GM12865 (cell line): ENCODE measurements at regions not wholly inside any gene's neighbourhood (a gene's known extent, or its start where the extent isn't known, plus 50 kb on each side); places are given as distances from the start of the nearest gene placed in this dataset.

Experiments used
- DNase-seq: peaks from one replicate; pipeline ENCODE4 v3.0.0; 2010; ENCODE audit warnings: low read depth
- H3K4me3 ChIP-seq: 2 replicates; pipeline ENCODE4 v1.5.1; 2011; ENCODE audit warnings: mild to moderate bottlenecking, low read depth, low read length, control low read depth
- TF ChIP-seq, protein P1 (sequence below): IDR thresholded peaks from 2 replicates; pipeline ENCODE4 v1.5.1; 2011; ENCODE audit warnings: low read length, control low read depth, low read depth, inconsistent platforms; ENCODE audit not compliant: insufficient read depth; ENCODE audit errors: missing control alignments

GRCh38 chr2:217386041-217386440 is 526.2 kb upstream of the TNP1 start:
- TF ChIP-seq, protein P1, sequence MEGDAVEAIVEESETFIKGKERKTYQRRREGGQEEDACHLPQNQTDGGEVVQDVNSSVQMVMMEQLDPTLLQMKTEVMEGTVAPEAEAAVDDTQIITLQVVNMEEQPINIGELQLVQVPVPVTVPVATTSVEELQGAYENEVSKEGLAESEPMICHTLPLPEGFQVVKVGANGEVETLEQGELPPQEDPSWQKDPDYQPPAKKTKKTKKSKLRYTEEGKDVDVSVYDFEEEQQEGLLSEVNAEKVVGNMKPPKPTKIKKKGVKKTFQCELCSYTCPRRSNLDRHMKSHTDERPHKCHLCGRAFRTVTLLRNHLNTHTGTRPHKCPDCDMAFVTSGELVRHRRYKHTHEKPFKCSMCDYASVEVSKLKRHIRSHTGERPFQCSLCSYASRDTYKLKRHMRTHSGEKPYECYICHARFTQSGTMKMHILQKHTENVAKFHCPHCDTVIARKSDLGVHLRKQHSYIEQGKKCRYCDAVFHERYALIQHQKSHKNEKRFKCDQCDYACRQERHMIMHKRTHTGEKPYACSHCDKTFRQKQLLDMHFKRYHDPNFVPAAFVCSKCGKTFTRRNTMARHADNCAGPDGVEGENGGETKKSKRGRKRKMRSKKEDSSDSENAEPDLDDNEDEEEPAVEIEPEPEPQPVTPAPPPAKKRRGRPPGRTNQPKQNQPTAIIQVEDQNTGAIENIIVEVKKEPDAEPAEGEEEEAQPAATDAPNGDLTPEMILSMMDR, result no peak
- no peak overlapping the region for H3K4me3 ChIP-seq
- no peak for DNase-seq

DNA sequence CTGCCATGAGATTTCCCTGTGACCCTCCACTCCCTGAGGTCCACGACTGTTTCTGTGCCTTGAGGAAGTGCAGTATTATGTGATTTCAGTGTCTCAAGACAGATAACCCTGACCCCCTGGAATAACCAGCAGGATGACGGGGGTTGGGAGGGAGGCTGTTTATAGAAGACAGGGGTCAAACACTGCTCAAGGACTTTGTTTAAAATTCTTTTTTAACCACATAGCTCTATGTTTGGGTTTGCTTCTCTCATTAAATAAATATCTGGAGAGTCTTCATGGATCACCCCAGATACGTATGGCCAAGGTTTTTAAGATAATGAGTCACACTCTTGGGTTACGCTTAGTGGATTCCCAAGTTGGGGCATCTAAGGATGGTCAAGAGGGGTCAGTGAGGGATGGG is 523.8 kb upstream of the TNP1 start:
- H3K4me3 ChIP-seq, result no peak overlapping the region
- TF ChIP-seq, protein P1, result no peak
- DNase-seq, result no peak

GRCh38 chr2:217382794-217383193 is 522.9 kb upstream of the TNP1 start:
- DNase-seq, result no peak
- TF ChIP-seq, protein P1, result no peak
- H3K4me3 ChIP-seq, result no peak overlapping the region

GRCh38 chr2:217379807-217380206 is 519.9 kb upstream of the TNP1 start:
- TF ChIP-seq, protein P1, result no peak
- H3K4me3 ChIP-seq, result no peak overlapping the region
- no peak for DNase-seq

GRCh38 chr2:217372794-217373193 is 512.9 kb upstream of the TNP1 start:
- TF ChIP-seq, protein P1, result no peak
- no peak overlapping the region for H3K4me3 ChIP-seq
- no peak for DNase-seq

DNA sequence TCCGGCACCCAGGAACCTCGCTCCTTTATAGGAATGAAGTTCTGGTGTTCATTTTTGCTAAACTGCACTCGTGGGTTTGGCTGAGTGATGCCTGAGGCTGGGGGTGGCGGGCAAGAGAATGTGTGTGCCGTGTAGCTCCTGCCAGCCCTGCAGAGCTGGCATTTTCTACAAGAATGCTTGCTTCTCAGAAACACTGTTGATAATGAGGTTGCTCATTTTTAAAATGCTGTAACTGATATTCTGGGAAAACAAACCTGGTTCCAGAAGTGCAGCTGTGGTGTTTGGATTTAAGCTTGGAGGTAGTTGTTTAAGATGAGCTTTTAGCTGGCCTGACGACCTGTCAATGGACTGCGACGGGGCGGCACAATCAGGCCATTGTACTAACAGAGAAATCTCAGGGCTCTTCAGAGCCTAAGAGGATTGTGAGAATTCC is 511.9 kb upstream of the TNP1 start:
- DNase-seq, result no peak
- TF ChIP-seq, protein P1, result no peak
- H3K4me3 ChIP-seq, result no peak overlapping the region

GRCh38 chr2:217370391-217370790 is 510.5 kb upstream of the TNP1 start:
- no peak for DNase-seq
- H3K4me3 ChIP-seq, result no peak overlapping the region
- TF ChIP-seq, protein P1, result no peak
